ACC112 (cell line): ENCODE measurements at regions not wholly inside any gene's neighbourhood (a gene's known extent, or its start where the extent isn't known, plus 50 kb on each side); places are given as distances from the start of the nearest gene placed in this dataset.

Source experiments
- H2AFZ ChIP-seq: fragments of 200-600 bp; sonication (generic); one replicate; pipeline ENCODE4 v1.6.0; 2017; ENCODE audit warnings: antibody characterized with exemption, low read length; ENCODE audit not compliant: unreplicated experiment
- H3K27ac ChIP-seq: fragments of 200-600 bp; sonication (generic); 2 replicates; pipeline ENCODE4 v1.5.1; 2014; ENCODE audit warnings: low read depth, mild to moderate bottlenecking, antibody characterized with exemption, low read length, moderate library complexity
- H3K27me3 ChIP-seq: fragments of 200-600 bp; sonication (generic); 2 replicates; pipeline ENCODE4 v1.6.1; 2014; ENCODE audit warnings: mild to moderate bottlenecking, antibody characterized with exemption, low read length, moderate library complexity, mixed read lengths; ENCODE audit not compliant: insufficient read depth
- H3K36me3 ChIP-seq: fragments of 200-600 bp; sonication (generic); 2 replicates; pipeline ENCODE4 v1.6.1; 2016; ENCODE audit warnings: mild to moderate bottlenecking, antibody characterized with exemption, low read length, moderate library complexity, mixed read lengths; ENCODE audit not compliant: insufficient read depth
- H3K4me1 ChIP-seq: fragments of 200-600 bp; sonication (generic); one replicate; pipeline ENCODE4 v1.6.1; 2016; ENCODE audit warnings: low read length, mixed read lengths; ENCODE audit not compliant: insufficient read depth, unreplicated experiment, control insufficient read depth
- H3K4me3 ChIP-seq: fragments of 200-600 bp; sonication (generic); 2 replicates; pipeline ENCODE4 v1.5.1; 2014; ENCODE audit warnings: mild to moderate bottlenecking, low read depth, low read length
- H3K79me2 ChIP-seq: fragments of 200-600 bp; sonication (generic); one replicate; pipeline ENCODE4 v1.6.0; 2016; ENCODE audit warnings: low read length; ENCODE audit not compliant: control insufficient read depth, unreplicated experiment, insufficient read depth

- Histone ChIP-seq H3K4me1 (no peaks in the 10 kb centered on the region), H3K27ac (no peak overlapping the region), H3K79me2 (no peaks in the 10 kb centered on the region), H3K4me3 (no peak overlapping the region), H3K36me3 (no peaks in the 10 kb centered on the region), H3K27me3 (no peaks in the 10 kb centered on the region), H2AFZ (no peak overlapping the region)
These were observed 630.2 kb upstream of the PCDH9 start for GRCh38 chr13:67860315-67860714.

GRCh38 chr13:67859904-67860303, 629.8 kb upstream of the PCDH9 start:
- Histone ChIP-seq H3K27ac (no peak overlapping the region), H2AFZ (no peak overlapping the region), H3K79me2 (no peaks in the 10 kb centered on the region), H3K27me3 (no peaks in the 10 kb centered on the region), H3K4me1 (no peaks in the 10 kb centered on the region), H3K4me3 (no peak overlapping the region), H3K36me3 (no peaks in the 10 kb centered on the region)

GRCh38 chr13:67857581-67858310, 627.6 kb upstream of the PCDH9 start:
- Histone ChIP-seq H3K79me2 (no peaks in the 10 kb centered on the region), H3K4me1 (no peaks in the 10 kb centered on the region), H3K4me3 (no peak overlapping the region), H3K27ac (no peak overlapping the region), H3K27me3 (no peaks in the 10 kb centered on the region), H2AFZ (no peak overlapping the region), H3K36me3 (no peaks in the 10 kb centered on the region)

- H3K4me3 ChIP-seq = no peak overlapping the region
- no peaks in the 10 kb centered on the region for H3K4me1 ChIP-seq
- no peaks in the 10 kb centered on the region for H3K27me3 ChIP-seq
- H3K36me3 ChIP-seq = no peaks in the 10 kb centered on the region
- H3K27ac ChIP-seq = no peak overlapping the region
- no peaks in the 10 kb centered on the region for H3K79me2 ChIP-seq
- no peak overlapping the region for H2AFZ ChIP-seq
These were observed 626.8 kb upstream of the PCDH9 start for GRCh38 chr13:67856955-67857354.

- H3K27ac ChIP-seq = no peak overlapping the region
- no peaks in the 10 kb centered on the region for H3K79me2 ChIP-seq
- no peak overlapping the region for H2AFZ ChIP-seq
- H3K27me3 ChIP-seq = no peaks in the 10 kb centered on the region
- H3K4me3 ChIP-seq = no peak overlapping the region
- no peaks in the 10 kb centered on the region for H3K4me1 ChIP-seq
- H3K36me3 ChIP-seq = no peaks in the 10 kb centered on the region
These were observed 625.7 kb upstream of the PCDH9 start for GRCh38 chr13:67855741-67856238.

GRCh38 chr13:67854990-67855389, 624.9 kb upstream of the PCDH9 start:
- Histone ChIP-seq H3K79me2 (no peaks in the 10 kb centered on the region), H3K4me1 (no peaks in the 10 kb centered on the region), H3K4me3 (no peak overlapping the region), H2AFZ (no peak overlapping the region), H3K27ac (no peak overlapping the region), H3K36me3 (no peaks in the 10 kb centered on the region), H3K27me3 (no peaks in the 10 kb centered on the region)

GRCh38 chr13:67844574-67844973, 614.4 kb upstream of the PCDH9 start:
- H3K79me2 ChIP-seq = no peaks in the 10 kb centered on the region
- H3K27ac ChIP-seq = no peak overlapping the region
- H3K36me3 ChIP-seq = no peaks in the 10 kb centered on the region
- H3K4me1 ChIP-seq = no peaks in the 10 kb centered on the region
- H2AFZ ChIP-seq = no peak overlapping the region
- H3K27me3 ChIP-seq = no peaks in the 10 kb centered on the region
- no peak overlapping the region for H3K4me3 ChIP-seq

- Histone ChIP-seq H3K27me3 (no peaks in the 10 kb centered on the region), H3K4me1 (no peaks in the 10 kb centered on the region), H3K79me2 (no peaks in the 10 kb centered on the region), H3K27ac (no peak overlapping the region), H3K36me3 (no peaks in the 10 kb centered on the region), H3K4me3 (no peak overlapping the region), H2AFZ (no peak overlapping the region)
These were observed 610.9 kb upstream of the PCDH9 start for GRCh38 chr13:67841071-67841470.

- no peak overlapping the region for H3K27ac ChIP-seq
- no peaks in the 10 kb centered on the region for H3K27me3 ChIP-seq
- no peak overlapping the region for H2AFZ ChIP-seq
- no peaks in the 10 kb centered on the region for H3K79me2 ChIP-seq
- no peak overlapping the region for H3K4me3 ChIP-seq
- no peaks in the 10 kb centered on the region for H3K36me3 ChIP-seq
- no peaks in the 10 kb centered on the region for H3K4me1 ChIP-seq
These were observed 603.4 kb upstream of the PCDH9 start for GRCh38 chr13:67833564-67833963.

- Histone ChIP-seq H2AFZ (no peak overlapping the region), H3K36me3 (no peaks in the 10 kb centered on the region), H3K4me1 (no peaks in the 10 kb centered on the region), H3K4me3 (no peak overlapping the region), H3K79me2 (no peaks in the 10 kb centered on the region), H3K27ac (no peak overlapping the region), H3K27me3 (no peaks in the 10 kb centered on the region)
These were observed 599.5 kb upstream of the PCDH9 start for GRCh38 chr13:67829641-67830040.

GRCh38 chr13:67827992-67828391, 597.9 kb upstream of the PCDH9 start:
- Histone ChIP-seq H2AFZ (no peak overlapping the region), H3K79me2 (no peaks in the 10 kb centered on the region), H3K27ac (no peak overlapping the region), H3K4me1 (no peaks in the 10 kb centered on the region), H3K36me3 (no peaks in the 10 kb centered on the region), H3K27me3 (no peaks in the 10 kb centered on the region), H3K4me3 (no peak overlapping the region)
